ENCODE measurements at regions not wholly inside any gene's neighbourhood (a gene's known extent, or its start where the extent isn't known, plus 50 kb on each side); places are given as distances from the start of the nearest gene placed in this dataset.
A peak's percentile ranks its signal among the peaks of the same experiment; 100 is the strongest.

GRCh38 chr6:3939368-3939958, 90.3 kb downstream of the FAM50B start:
- no peaks in the 10 kb centered on the region for H3K9me3 Mint-ChIP-seq
- H3K27ac Mint-ChIP-seq: no peak overlapping the region
- no peak overlapping the region for H3K4me3 Mint-ChIP-seq
- H3K36me3 Mint-ChIP-seq: no peaks in the 10 kb centered on the region
- no peak for ATAC-seq
- no peaks in the 10 kb centered on the region for H3K4me1 Mint-ChIP-seq
- H3K27me3 Mint-ChIP-seq: peaks cover 28% of the 10 kb centered on the region

GRCh38 chr6:3939964-3940363, 90.8 kb downstream of the FAM50B start:
- Mint-ChIP-seq H3K27me3 (peaks cover 28% of the 10 kb centered on the region), H3K4me3 (no peak overlapping the region), H3K27ac (no peak overlapping the region), H3K4me1 (no peaks in the 10 kb centered on the region), H3K9me3 (no peaks in the 10 kb centered on the region), H3K36me3 (no peaks in the 10 kb centered on the region)
- ATAC-seq: no peak

- Mint-ChIP-seq H3K9me3 (no peaks in the 10 kb centered on the region), H3K27me3 (peaks cover 28% of the 10 kb centered on the region), H3K27ac (no peak overlapping the region), H3K4me1 (no peaks in the 10 kb centered on the region), H3K36me3 (no peaks in the 10 kb centered on the region), H3K4me3 (no peak overlapping the region)
- no peak for ATAC-seq
These were observed 91.5 kb downstream of the FAM50B start for GRCh38 chr6:3940703-3941102.

DNA sequence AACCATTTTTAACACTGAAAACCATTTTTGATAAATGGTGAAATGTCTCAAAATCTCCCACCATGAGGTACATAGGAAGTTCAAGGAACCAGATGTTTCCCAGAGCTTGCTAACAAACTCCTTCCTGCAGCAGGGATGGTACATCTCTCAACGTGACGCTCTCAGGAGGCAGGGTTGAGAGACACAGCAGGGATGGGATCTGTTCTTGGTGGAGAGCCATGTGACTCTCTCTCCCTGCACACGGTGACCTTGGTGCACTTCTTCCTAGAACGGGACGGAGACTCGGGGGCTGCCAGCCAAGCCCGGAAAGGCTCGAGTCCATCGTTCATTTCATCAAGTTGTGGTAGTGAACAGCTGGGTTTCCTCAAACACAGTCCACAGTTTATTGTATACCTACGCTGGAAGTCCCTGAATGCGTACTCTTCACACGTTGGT, 94.2 kb downstream of the FAM50B start:
- H3K36me3 Mint-ChIP-seq: no peaks in the 10 kb centered on the region
- H3K27ac Mint-ChIP-seq: no peak overlapping the region
- H3K4me3 Mint-ChIP-seq: no peak overlapping the region
- no peak for ATAC-seq
- peaks cover 31% of the 10 kb centered on the region for H3K27me3 Mint-ChIP-seq
- H3K9me3 Mint-ChIP-seq: no peaks in the 10 kb centered on the region
- peaks cover 2% of the 10 kb centered on the region for H3K4me1 Mint-ChIP-seq

- Mint-ChIP-seq H3K27me3 (peaks cover 31% of the 10 kb centered on the region), H3K36me3 (no peaks in the 10 kb centered on the region), H3K4me1 (peaks cover 6% of the 10 kb centered on the region), H3K9me3 (no peaks in the 10 kb centered on the region), H3K4me3 (no peak overlapping the region), H3K27ac (no peak overlapping the region)
- no peak for ATAC-seq
These were observed 95.1 kb downstream of the FAM50B start for GRCh38 chr6:3944246-3944645.

GRCh38 chr6:3946778-3947177, 97.6 kb downstream of the FAM50B start:
- Mint-ChIP-seq H3K36me3 (no peaks in the 10 kb centered on the region), H3K4me1 (peaks cover 6% of the 10 kb centered on the region), H3K4me3 (no peak overlapping the region), H3K27ac (no peak overlapping the region), H3K27me3 (peaks cover 51% of the 10 kb centered on the region), H3K9me3 (peaks cover 7% of the 10 kb centered on the region)
- ATAC-seq: peak; percentile 31

DNA sequence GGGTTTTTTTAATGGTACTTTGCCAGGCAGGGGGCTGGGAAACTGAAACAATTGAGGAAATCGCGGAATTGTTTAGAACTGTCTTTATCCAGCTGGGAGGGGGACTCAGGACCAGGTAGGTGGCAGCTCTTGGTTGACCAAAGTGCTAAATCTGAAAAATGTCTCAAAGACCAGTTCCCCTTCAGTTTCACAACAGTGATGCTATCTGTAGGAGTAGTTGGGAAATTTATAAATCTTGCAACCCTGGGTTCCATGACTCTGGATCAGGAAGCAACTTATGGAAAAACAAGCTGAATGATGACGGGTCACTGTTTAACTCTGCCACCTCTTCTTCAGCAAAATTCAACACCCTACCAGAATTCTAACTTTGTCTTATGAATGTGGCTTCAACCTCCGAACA, 99.7 kb downstream of the FAM50B start:
- H3K27ac Mint-ChIP-seq: no peak overlapping the region
- peaks cover 72% of the 10 kb centered on the region for H3K27me3 Mint-ChIP-seq
- no peaks in the 10 kb centered on the region for H3K36me3 Mint-ChIP-seq
- no peak for ATAC-seq
- H3K4me3 Mint-ChIP-seq: no peak overlapping the region
- H3K9me3 Mint-ChIP-seq: peaks cover 15% of the 10 kb centered on the region
- H3K4me1 Mint-ChIP-seq: peaks cover 6% of the 10 kb centered on the region

DNA sequence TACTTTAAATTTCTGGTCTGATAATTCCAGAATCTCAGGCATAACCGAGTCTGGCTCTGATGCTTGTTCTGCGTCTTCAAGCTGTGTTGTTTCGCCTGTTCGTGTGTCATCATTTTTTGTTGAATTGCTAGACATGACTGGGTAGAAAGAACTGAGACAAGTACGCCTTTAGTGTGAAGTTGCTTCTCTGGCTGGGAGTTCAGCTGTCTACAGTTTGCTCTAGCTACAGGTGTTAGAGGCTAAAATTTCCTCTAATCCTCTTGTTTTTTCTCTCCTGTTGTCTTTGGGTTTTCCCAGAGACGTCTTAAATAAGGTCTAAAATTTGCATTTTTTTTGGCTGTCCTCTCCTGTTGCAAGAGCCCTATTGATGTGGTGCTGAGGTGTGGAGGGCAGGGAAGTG, 100.3 kb downstream of the FAM50B start:
- H3K4me3 Mint-ChIP-seq: no peak overlapping the region
- H3K4me1 Mint-ChIP-seq: peaks cover 6% of the 10 kb centered on the region
- peaks cover 15% of the 10 kb centered on the region for H3K9me3 Mint-ChIP-seq
- ATAC-seq: no peak
- no peaks in the 10 kb centered on the region for H3K36me3 Mint-ChIP-seq
- no peak overlapping the region for H3K27ac Mint-ChIP-seq
- peaks cover 77% of the 10 kb centered on the region for H3K27me3 Mint-ChIP-seq

DNA sequence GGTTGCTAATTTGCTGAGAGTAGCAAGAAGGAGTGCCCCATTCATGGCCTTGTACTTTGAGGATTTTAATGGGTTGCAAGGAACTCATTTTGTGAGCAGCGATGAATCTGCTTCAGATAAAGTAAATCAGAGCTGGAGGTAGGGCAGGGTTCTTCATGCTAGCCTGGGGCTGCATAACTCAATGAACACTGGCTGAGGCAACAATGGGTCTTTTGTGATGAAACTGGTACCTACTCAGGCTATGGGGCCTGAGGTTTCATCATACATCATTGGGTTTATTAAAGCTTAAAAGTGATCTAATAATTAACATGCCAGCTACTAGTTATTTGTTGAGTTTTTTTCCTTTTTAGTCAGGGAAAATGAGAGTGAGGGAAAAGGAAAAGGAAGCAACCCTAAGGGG, 106.9 kb downstream of the FAM50B start:
- H3K9me3 Mint-ChIP-seq: peaks cover 15% of the 10 kb centered on the region

DNA sequence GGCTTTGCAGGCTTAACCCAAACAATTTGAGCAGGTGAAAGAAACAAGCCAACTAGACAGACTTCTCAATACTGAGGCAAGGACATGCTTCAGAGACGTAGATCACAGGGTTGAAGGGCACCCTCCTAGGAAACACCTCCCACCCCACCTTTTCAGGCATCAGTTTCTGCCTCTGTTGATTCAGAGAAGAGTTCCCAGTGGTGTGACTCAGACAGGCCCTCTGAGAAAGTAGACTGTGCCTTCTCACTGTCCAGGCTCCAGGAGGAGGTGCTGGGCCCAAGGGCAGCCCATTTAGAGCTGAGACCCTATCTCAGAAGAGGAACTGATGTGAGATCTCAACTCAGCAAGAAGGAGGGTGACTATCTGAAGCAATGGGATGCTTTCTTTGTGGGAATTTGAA, 108.1 kb downstream of the FAM50B start:
- Mint-ChIP-seq H3K36me3 (no peaks in the 10 kb centered on the region), H3K4me1 (no peaks in the 10 kb centered on the region), H3K4me3 (no peak overlapping the region), H3K27me3 (peaks cover 38% of the 10 kb centered on the region), H3K9me3 (peaks cover 10% of the 10 kb centered on the region), H3K27ac (no peak overlapping the region)
- ATAC-seq: no peak

More for the DNA sequence above, 106.9 kb downstream of the FAM50B start:
- no peak for ATAC-seq
- Mint-ChIP-seq H3K4me1 (no peaks in the 10 kb centered on the region), H3K4me3 (no peak overlapping the region), H3K36me3 (no peaks in the 10 kb centered on the region), H3K27ac (no peak overlapping the region), H3K27me3 (peaks cover 50% of the 10 kb centered on the region)

GRCh38 chr6:3958255-3958654, 109.1 kb downstream of the FAM50B start:
- Mint-ChIP-seq H3K9me3 (peaks cover 9% of the 10 kb centered on the region), H3K4me3 (no peak overlapping the region), H3K27me3 (peaks cover 34% of the 10 kb centered on the region), H3K4me1 (no peaks in the 10 kb centered on the region), H3K27ac (no peak overlapping the region), H3K36me3 (no peaks in the 10 kb centered on the region)
- no peak for ATAC-seq

- H3K27ac Mint-ChIP-seq: no peak overlapping the region
- no peak for ATAC-seq
- H3K4me1 Mint-ChIP-seq: no peaks in the 10 kb centered on the region
- H3K9me3 Mint-ChIP-seq: peaks cover 4% of the 10 kb centered on the region
- peaks cover 26% of the 10 kb centered on the region for H3K27me3 Mint-ChIP-seq
- H3K36me3 Mint-ChIP-seq: no peaks in the 10 kb centered on the region
- H3K4me3 Mint-ChIP-seq: no peak overlapping the region
These were observed 110.2 kb downstream of the FAM50B start for GRCh38 chr6:3959385-3959784.

- Mint-ChIP-seq H3K36me3 (no peaks in the 10 kb centered on the region), H3K4me3 (no peak overlapping the region), H3K27me3 (peaks cover 22% of the 10 kb centered on the region), H3K4me1 (no peaks in the 10 kb centered on the region), H3K27ac (no peak overlapping the region), H3K9me3 (peaks cover 4% of the 10 kb centered on the region)
- no peak for ATAC-seq
These were observed 111.7 kb downstream of the FAM50B start for GRCh38 chr6:3960754-3961361.

- H3K9me3 Mint-ChIP-seq: peaks cover 4% of the 10 kb centered on the region
- H3K4me1 Mint-ChIP-seq: no peaks in the 10 kb centered on the region
- no peak overlapping the region for H3K27ac Mint-ChIP-seq
- H3K36me3 Mint-ChIP-seq: no peaks in the 10 kb centered on the region
- no peak for ATAC-seq
- H3K4me3 Mint-ChIP-seq: no peak overlapping the region
- peaks cover 18% of the 10 kb centered on the region for H3K27me3 Mint-ChIP-seq
These were observed 112.5 kb downstream of the FAM50B start for GRCh38 chr6:3961581-3962215.

DNA sequence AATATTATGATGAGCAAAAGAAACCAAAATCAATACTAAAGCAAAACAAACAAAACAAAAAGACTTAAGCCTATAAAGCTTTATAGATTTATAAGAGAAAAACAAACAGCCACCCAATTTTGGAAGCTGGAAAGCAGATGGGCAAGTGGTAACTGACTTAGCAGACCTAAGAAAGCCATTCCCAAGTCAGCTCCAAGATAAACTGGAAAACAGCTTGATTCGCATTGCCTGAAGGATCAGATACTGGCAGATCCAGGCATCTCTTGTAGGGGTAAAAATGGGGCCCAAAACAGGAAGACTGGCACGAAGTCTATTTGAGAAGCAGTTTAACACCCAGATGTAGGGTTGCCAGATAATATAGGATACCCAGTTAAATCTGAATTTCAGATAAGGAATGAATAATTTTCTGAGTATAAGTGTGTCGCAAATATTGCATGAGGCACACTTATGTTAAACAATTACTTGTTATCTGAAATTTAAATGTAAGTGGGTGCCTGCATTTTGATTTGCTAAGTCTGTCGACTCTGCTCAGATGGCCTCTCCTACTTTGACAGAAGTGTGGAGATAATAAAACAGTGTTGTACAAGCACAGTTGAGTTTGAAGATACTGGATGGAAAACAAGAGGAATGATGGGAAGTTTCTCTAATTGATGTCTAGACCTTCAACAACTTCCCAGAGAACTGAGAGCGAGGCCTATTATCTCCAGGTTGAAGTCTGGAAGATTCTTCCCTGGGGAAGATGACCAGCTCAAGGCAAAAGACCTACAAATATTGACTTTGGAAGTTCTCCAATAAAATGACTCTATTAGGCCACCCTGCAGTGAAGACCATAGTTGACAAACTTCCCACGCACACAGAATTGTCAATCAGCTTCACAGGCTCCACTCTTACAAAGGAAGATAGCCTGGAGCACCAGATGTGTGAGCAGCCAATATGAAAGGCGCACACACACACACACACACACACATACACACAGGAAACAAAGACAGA, 113.4 kb downstream of the FAM50B start:
- Mint-ChIP-seq H3K4me1 (no peaks in the 10 kb centered on the region), H3K9me3 (peaks cover 4% of the 10 kb centered on the region), H3K4me3 (no peak overlapping the region), H3K27ac (no peak overlapping the region), H3K27me3 (peaks cover 18% of the 10 kb centered on the region), H3K36me3 (no peaks in the 10 kb centered on the region)
- ATAC-seq: no peak
